Endodermal cell (in vitro differentiated cells): ENCODE measurements at regions not wholly inside any gene's neighbourhood (a gene's known extent, or its start where the extent isn't known, plus 50 kb on each side); places are given as distances from the start of the nearest gene placed in this dataset.

Source experiments
- DNase-seq: peaks from one replicate; pipeline ENCODE4 v3.0.0-alpha.2; 2017
- H3K27ac ChIP-seq: 2 replicates; pipeline ENCODE4 v1.5.1; 2013; ENCODE audit warnings: mild to moderate bottlenecking, low read depth, low read length, moderate library complexity
- H3K27me3 ChIP-seq: 2 replicates; pipeline ENCODE4 v1.6.1; 2013; ENCODE audit warnings: mild to moderate bottlenecking, low read length, moderate library complexity; ENCODE audit not compliant: insufficient read depth, control insufficient read depth, poor library complexity, severe bottlenecking
- H3K36me3 ChIP-seq: 2 replicates; pipeline ENCODE4 v1.7.0; 2013; ENCODE audit warnings: mild to moderate bottlenecking, low read length, moderate library complexity; ENCODE audit not compliant: control insufficient read depth, insufficient read depth
- H3K4me1 ChIP-seq: one replicate; pipeline ENCODE4 v1.7.0; 2013; ENCODE audit warnings: low read length; ENCODE audit not compliant: control insufficient read depth, insufficient read depth
- H3K4me3 ChIP-seq: 2 replicates; pipeline ENCODE4 v1.5.1; 2013; ENCODE audit warnings: mild to moderate bottlenecking, low read length, moderate library complexity
- H3K9ac ChIP-seq: 2 replicates; pipeline ENCODE4 v1.6.1; 2013; ENCODE audit warnings: mild to moderate bottlenecking, low read length, moderate library complexity; ENCODE audit not compliant: poor library complexity, severe bottlenecking; ENCODE audit errors: extremely low read depth
- H3K9me3 ChIP-seq: 2 replicates; pipeline ENCODE4 v1.6.1; 2013; ENCODE audit warnings: mild to moderate bottlenecking, low read length, moderate library complexity; ENCODE audit not compliant: control insufficient read depth
- H3K27ac Mint-ChIP-seq: 2 replicates; pipeline ENCODE4 v1.8.0; 2020; ENCODE audit warnings: mixed read lengths
- H3K27me3 Mint-ChIP-seq: 2 replicates; pipeline ENCODE4 v1.8.0; 2021; ENCODE audit warnings: mild to moderate bottlenecking, mixed read lengths; ENCODE audit not compliant: insufficient read depth
- H3K36me3 Mint-ChIP-seq: 2 replicates; pipeline ENCODE4 v1.8.0; 2020; ENCODE audit warnings: low read depth, mixed read lengths
- H3K4me1 Mint-ChIP-seq: 2 replicates; pipeline ENCODE4 v1.8.0; 2020; ENCODE audit warnings: mixed read lengths
- H3K4me3 Mint-ChIP-seq: 2 replicates; pipeline ENCODE4 v1.8.0; 2020; ENCODE audit warnings: mild to moderate bottlenecking, moderate library complexity, mixed read lengths
- H3K9me3 Mint-ChIP-seq: 2 replicates; pipeline ENCODE4 v1.8.0; 2020; ENCODE audit warnings: mild to moderate bottlenecking, mixed read lengths
- WGBS, 2 experiments: methylation state at CpG; one replicate each; pipeline versions ENCODE4 v1.1.5 to v1.1.7; 2013; ENCODE audit warnings: missing lambda C conversion rate in 2 of 2, mixed read lengths in 1 of 2; ENCODE audit not compliant: insufficient coverage in 1 of 2, insufficient read length in 1 of 2; 5-methylcytosine and 5-hydroxymethylcytosine counted together
- TF ChIP-seq, protein P1 (sequence below): fragments of 200-600 bp; sonication (generic); conservative IDR thresholded peaks from 2 replicates; pipeline ENCODE4 v1.5.0; 2021; ENCODE audit warnings: antibody characterized with exemption, mild to moderate bottlenecking

- H3K36me3 Mint-ChIP-seq = peaks cover 2% of the 10 kb centered on the region
- H3K9me3 Mint-ChIP-seq = peaks cover 24% of the 10 kb centered on the region
- H3K27ac Mint-ChIP-seq = no peak overlapping the region
- no peak for DNase-seq
- H3K4me3 ChIP-seq = no peak overlapping the region
- no peak overlapping the region for H3K27ac ChIP-seq
- no peaks in the 10 kb centered on the region for H3K27me3 ChIP-seq
- TF ChIP-seq, protein P1, sequence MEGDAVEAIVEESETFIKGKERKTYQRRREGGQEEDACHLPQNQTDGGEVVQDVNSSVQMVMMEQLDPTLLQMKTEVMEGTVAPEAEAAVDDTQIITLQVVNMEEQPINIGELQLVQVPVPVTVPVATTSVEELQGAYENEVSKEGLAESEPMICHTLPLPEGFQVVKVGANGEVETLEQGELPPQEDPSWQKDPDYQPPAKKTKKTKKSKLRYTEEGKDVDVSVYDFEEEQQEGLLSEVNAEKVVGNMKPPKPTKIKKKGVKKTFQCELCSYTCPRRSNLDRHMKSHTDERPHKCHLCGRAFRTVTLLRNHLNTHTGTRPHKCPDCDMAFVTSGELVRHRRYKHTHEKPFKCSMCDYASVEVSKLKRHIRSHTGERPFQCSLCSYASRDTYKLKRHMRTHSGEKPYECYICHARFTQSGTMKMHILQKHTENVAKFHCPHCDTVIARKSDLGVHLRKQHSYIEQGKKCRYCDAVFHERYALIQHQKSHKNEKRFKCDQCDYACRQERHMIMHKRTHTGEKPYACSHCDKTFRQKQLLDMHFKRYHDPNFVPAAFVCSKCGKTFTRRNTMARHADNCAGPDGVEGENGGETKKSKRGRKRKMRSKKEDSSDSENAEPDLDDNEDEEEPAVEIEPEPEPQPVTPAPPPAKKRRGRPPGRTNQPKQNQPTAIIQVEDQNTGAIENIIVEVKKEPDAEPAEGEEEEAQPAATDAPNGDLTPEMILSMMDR = no peak
- no peak overlapping the region for H3K4me3 Mint-ChIP-seq
- no peaks in the 10 kb centered on the region for H3K4me1 Mint-ChIP-seq
- 63 to 95% methylated on average over 1 of the region's 1 CpG for WGBS, 2 experiments
- H3K27me3 Mint-ChIP-seq = no peaks in the 10 kb centered on the region
- no peaks in the 10 kb centered on the region for H3K36me3 ChIP-seq
- peaks cover 33% of the 10 kb centered on the region for H3K9me3 ChIP-seq
- no peak overlapping the region for H3K9ac ChIP-seq
- no peaks in the 10 kb centered on the region for H3K4me1 ChIP-seq
These were observed 551.1 kb downstream of the CAAP1 start for GRCh38 chr9:26341545-26341944.

DNA sequence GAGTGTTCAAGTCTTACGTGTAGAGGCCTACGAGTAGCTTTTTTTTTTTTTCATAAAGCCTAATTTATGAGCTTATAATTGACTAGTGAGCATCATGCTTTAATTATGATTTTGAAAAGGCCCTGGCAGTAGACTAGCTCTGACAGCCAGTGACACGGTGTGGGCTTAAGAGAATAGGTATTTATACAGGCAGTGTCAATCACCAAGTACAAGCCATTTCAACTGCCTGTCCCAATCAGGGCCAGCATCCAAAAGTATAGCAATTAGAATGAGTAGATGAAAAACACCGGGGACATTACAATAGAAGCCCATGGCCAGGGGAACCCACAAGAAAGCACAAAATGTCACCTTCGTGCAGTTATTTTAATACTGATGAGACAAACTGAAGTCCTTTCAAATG is 552.8 kb downstream of the CAAP1 start:
- H3K27me3 Mint-ChIP-seq = no peaks in the 10 kb centered on the region
- Histone ChIP-seq H3K4me1 (no peaks in the 10 kb centered on the region), H3K27ac (no peak overlapping the region), H3K9ac (no peak overlapping the region), H3K4me3 (no peak overlapping the region), H3K9me3 (peaks cover 15% of the 10 kb centered on the region), H3K27me3 (no peaks in the 10 kb centered on the region), H3K36me3 (no peaks in the 10 kb centered on the region)
- H3K27ac Mint-ChIP-seq = no peak overlapping the region
- no peaks in the 10 kb centered on the region for H3K4me1 Mint-ChIP-seq
- TF ChIP-seq, protein P1 = no peak
- peaks cover 8% of the 10 kb centered on the region for H3K9me3 Mint-ChIP-seq
- DNase-seq = no peak
- no peaks in the 10 kb centered on the region for H3K36me3 Mint-ChIP-seq
- H3K4me3 Mint-ChIP-seq = no peak overlapping the region
- 92 to 100% methylated on average over 1 to 5 of the region's 5 CpGs for WGBS, 2 experiments

DNA sequence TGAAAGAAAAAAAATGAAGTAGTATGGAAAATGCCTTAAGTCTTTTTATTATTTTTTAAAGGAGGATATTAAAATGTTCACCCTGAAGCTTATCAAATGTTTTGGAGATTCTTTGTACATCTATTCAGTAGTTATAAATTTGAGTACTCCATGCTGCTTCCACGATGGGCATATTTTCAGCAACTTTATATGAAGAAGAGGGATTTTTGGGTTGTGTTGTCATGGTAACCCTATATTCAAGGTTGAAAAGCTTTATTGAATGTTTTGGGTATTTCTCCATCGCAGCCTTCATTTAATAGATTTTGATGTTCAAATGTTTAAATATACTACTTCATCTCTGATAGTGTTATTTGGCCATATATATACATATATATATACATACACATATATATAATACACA is 557.5 kb downstream of the CAAP1 start:
- Mint-ChIP-seq H3K36me3 (no peaks in the 10 kb centered on the region), H3K27ac (no peak overlapping the region), H3K9me3 (no peaks in the 10 kb centered on the region), H3K27me3 (no peaks in the 10 kb centered on the region), H3K4me3 (no peak overlapping the region), H3K4me1 (peaks cover 8% of the 10 kb centered on the region)
- DNase-seq = no peak
- TF ChIP-seq, protein P1 = no peak
- H3K27me3 ChIP-seq = no peaks in the 10 kb centered on the region
- 100% methylated on average over 1 of the region's 2 CpGs; no CpG with 5 or more reads in 1 of the 2 experiments for WGBS, 2 experiments
- no peak overlapping the region for H3K9ac ChIP-seq
- H3K36me3 ChIP-seq = no peaks in the 10 kb centered on the region
- H3K9me3 ChIP-seq = no peaks in the 10 kb centered on the region
- H3K4me1 ChIP-seq = no peaks in the 10 kb centered on the region
- no peak overlapping the region for H3K27ac ChIP-seq
- H3K4me3 ChIP-seq = no peak overlapping the region
